Stimulated activated CD4-positive, alpha-beta T cell treated with anti-CD3 and anti-CD28 coated beads, Interleukin-15, amount 100 ng/mL, for 24 hours (primary cell): ENCODE measurements at regions not wholly inside any gene's neighbourhood (a gene's known extent, or its start where the extent isn't known, plus 50 kb on each side); places are given as distances from the start of the nearest gene placed in this dataset.
"Not testable (repeated sequence)": the region's sequence is repeated elsewhere in the genome, so short reads cannot be mapped to it uniquely, and the experiment has no call there.

Experiments
- DNase-seq: peaks from one replicate; pipeline ENCODE4 v3.0.0-alpha.2; 2020

- no peak for DNase-seq
Measured at GRCh38 chr11:98630736-98631135, 390.0 kb upstream of the CNTN5 start.

GRCh38 chr11:98657711-98658110 is 363.0 kb upstream of the CNTN5 start:
- DNase-seq = no peak

GRCh38 chr11:98659431-98659830 is 361.3 kb upstream of the CNTN5 start:
- DNase-seq = no peak

GRCh38 chr11:98674390-98674789 is 346.4 kb upstream of the CNTN5 start:
- DNase-seq = no peak

GRCh38 chr11:98679673-98680072 is 341.1 kb upstream of the CNTN5 start:
- no peak for DNase-seq

- no peak for DNase-seq
Measured at GRCh38 chr11:98701541-98701940, 319.2 kb upstream of the CNTN5 start.

GRCh38 chr11:98703779-98704556 is 316.8 kb upstream of the CNTN5 start:
- no peak for DNase-seq

- DNase-seq = no peak
Measured at GRCh38 chr11:98710026-98710425, 310.7 kb upstream of the CNTN5 start.

GRCh38 chr11:98710986-98711385 is 309.8 kb upstream of the CNTN5 start:
- DNase-seq = no peak

GRCh38 chr11:98720951-98721350 is 299.8 kb upstream of the CNTN5 start:
- DNase-seq = no peak

GRCh38 chr11:98725471-98725870 is 295.3 kb upstream of the CNTN5 start:
- DNase-seq = no peak

GRCh38 chr11:98728421-98728820 is 292.3 kb upstream of the CNTN5 start:
- no peak for DNase-seq

GRCh38 chr11:98729118-98729517 is 291.6 kb upstream of the CNTN5 start:
- DNase-seq = no peak

- no peak for DNase-seq
Measured at GRCh38 chr11:98732947-98733346, 287.8 kb upstream of the CNTN5 start.

- not testable (repeated sequence) for DNase-seq
Measured at GRCh38 chr11:98733378-98733777, 287.4 kb upstream of the CNTN5 start.

GRCh38 chr11:98734686-98735085 is 286.1 kb upstream of the CNTN5 start:
- no peak for DNase-seq

GRCh38 chr11:98736833-98737232 is 283.9 kb upstream of the CNTN5 start:
- DNase-seq = no peak

GRCh38 chr11:98740321-98740720 is 280.4 kb upstream of the CNTN5 start:
- DNase-seq = no peak

- not testable (repeated sequence) for DNase-seq
Measured at GRCh38 chr11:98763446-98763845, 257.3 kb upstream of the CNTN5 start.

GRCh38 chr11:98766903-98767302 is 253.8 kb upstream of the CNTN5 start:
- DNase-seq = no peak

- DNase-seq = not testable (repeated sequence)
Measured at GRCh38 chr11:98770046-98770445, 250.7 kb upstream of the CNTN5 start.

GRCh38 chr11:98771791-98772190 is 249.0 kb upstream of the CNTN5 start:
- no peak for DNase-seq

- DNase-seq = no peak
Measured at GRCh38 chr11:98772893-98773292, 247.9 kb upstream of the CNTN5 start.

GRCh38 chr11:98793276-98793675 is 227.5 kb upstream of the CNTN5 start:
- DNase-seq = no peak

- no peak for DNase-seq
Measured at GRCh38 chr11:98798333-98798732, 222.4 kb upstream of the CNTN5 start.
